Neural cell (in vitro differentiated cells): ENCODE measurements at regions not wholly inside any gene's neighbourhood (a gene's known extent, or its start where the extent isn't known, plus 50 kb on each side); places are given as distances from the start of the nearest gene placed in this dataset.

ENCODE experiments used
- H2AFZ ChIP-seq: fragments of 200-600, 300-800 bp; sonication (generic), shearing (Covaris generic); 2 replicates; pipeline ENCODE4 v1.6.0; 2014; ENCODE audit warnings: low read depth, mild to moderate bottlenecking, antibody characterized with exemption, low read length, moderate library complexity
- H3F3A ChIP-seq: fragments of 200-600 bp; shearing (Covaris generic); 2 replicates; pipeline ENCODE4 v1.6.1; 2016; ENCODE audit warnings: mild to moderate bottlenecking, moderate library complexity, mixed read lengths, antibody characterized with exemption, low read length; ENCODE audit not compliant: insufficient read depth, poor library complexity, severe bottlenecking
- H3K27ac ChIP-seq: fragments of 200-600, 300-800 bp; sonication (generic), shearing (Covaris generic); 2 replicates; pipeline ENCODE4 v1.5.1; 2014; ENCODE audit warnings: mild to moderate bottlenecking, low read length, moderate library complexity
- H3K27me3 ChIP-seq: fragments of 300-800, 200-600 bp; sonication (generic), shearing (Covaris generic); 2 replicates; pipeline ENCODE4 v1.6.0; 2014; ENCODE audit warnings: mild to moderate bottlenecking, low read depth, low read length, moderate library complexity; ENCODE audit not compliant: insufficient read depth
- H3K36me3 ChIP-seq: fragments of 300-800, 200-600 bp; sonication (generic), shearing (Covaris generic); 2 replicates; pipeline ENCODE4 v1.5.1; 2014; ENCODE audit warnings: mild to moderate bottlenecking, antibody characterized with exemption, low read length, moderate library complexity; ENCODE audit not compliant: insufficient read depth
- H3K4me2 ChIP-seq: fragments of 300-800, 200-600 bp; sonication (generic), shearing (Covaris generic); 2 replicates; pipeline ENCODE4 v1.6.0; 2014; ENCODE audit warnings: mild to moderate bottlenecking, low read length
- H3K4me3 ChIP-seq: fragments of 300-800, 200-600 bp; sonication (generic), shearing (Covaris generic); 2 replicates; pipeline ENCODE4 v1.5.1; 2014; ENCODE audit warnings: mild to moderate bottlenecking, low read length, moderate library complexity
- H3K79me2 ChIP-seq: fragments of 200-600 bp; shearing (Covaris generic); replicated peaks from 2 replicates; pipeline ENCODE4 v1.6.0; 2014; ENCODE audit warnings: mild to moderate bottlenecking, low read length, moderate library complexity; ENCODE audit not compliant: insufficient read depth
- H3K9ac ChIP-seq: fragments of 300-800, 200-600 bp; sonication (generic), shearing (Covaris generic); 2 replicates; pipeline ENCODE4 v1.6.1; 2016; ENCODE audit warnings: mild to moderate bottlenecking, low read length, mixed read lengths
- H3K9me2 ChIP-seq: fragments of 200-600 bp; shearing (Covaris generic); 2 replicates; pipeline ENCODE4 v1.6.1; 2016; ENCODE audit warnings: mild to moderate bottlenecking, low read length, mixed read lengths; ENCODE audit not compliant: insufficient read depth
- H3K9me3 ChIP-seq: fragments of 200-600, 300-800 bp; sonication (generic), shearing (Covaris generic); 2 replicates; pipeline ENCODE4 v1.6.1; 2016; ENCODE audit warnings: mild to moderate bottlenecking, mixed run types, low read length, moderate library complexity, mixed read lengths
- H4K20me1 ChIP-seq: fragments of 200-600 bp; shearing (Covaris generic); 2 replicates; pipeline ENCODE4 v1.6.1; 2016; ENCODE audit warnings: mild to moderate bottlenecking, mixed run types; ENCODE audit not compliant: insufficient read depth
- CTCF ChIP-seq: fragments of 450-650 bp; IDR thresholded peaks from 2 replicates; pipeline ENCODE4 v1.5.1; 2014; ENCODE audit warnings: antibody characterized with exemption, mild to moderate bottlenecking, moderate library complexity; ENCODE audit not compliant: poor library complexity, severe bottlenecking
- EP300 ChIP-seq: fragments of 450-650 bp; conservative IDR thresholded peaks from 2 replicates; pipeline ENCODE4 v1.6.1; 2014; ENCODE audit warnings: antibody characterized with exemption, mild to moderate bottlenecking, moderate library complexity; ENCODE audit not compliant: poor library complexity, severe bottlenecking
- EZH2 ChIP-seq: fragments of 200-600, 300-800 bp; shearing (Covaris generic), sonication (generic); IDR thresholded peaks from 2 replicates; pipeline ENCODE4 v1.6.1; 2014; ENCODE audit warnings: antibody characterized with exemption, low read length, borderline replicate concordance, mild to moderate bottlenecking; ENCODE audit not compliant: insufficient read depth, poor library complexity, severe bottlenecking
- MXI1 ChIP-seq: fragments of 450-650 bp; conservative IDR thresholded peaks from 2 replicates; pipeline ENCODE4 v1.6.1; 2014; ENCODE audit warnings: antibody characterized with exemption, mild to moderate bottlenecking; ENCODE audit not compliant: poor library complexity, severe bottlenecking
- POLR2AphosphoS5 ChIP-seq: IDR thresholded peaks from 2 replicates; pipeline ENCODE4 v1.6.1; 2012
- RAD21 ChIP-seq: fragments of 450-650 bp; conservative IDR thresholded peaks from 2 replicates; pipeline ENCODE4 v1.6.1; 2014; ENCODE audit warnings: antibody characterized with exemption, mild to moderate bottlenecking, moderate library complexity
- REST ChIP-seq: IDR thresholded peaks from 2 replicates; pipeline ENCODE4 v1.6.1; 2012; ENCODE audit warnings: borderline replicate concordance
- SMC3 ChIP-seq: fragments of 450-650 bp; conservative IDR thresholded peaks from 2 replicates; pipeline ENCODE4 v1.6.1; 2014; ENCODE audit warnings: antibody characterized with exemption, mild to moderate bottlenecking, moderate library complexity; ENCODE audit not compliant: poor library complexity
- TAF1 ChIP-seq: IDR thresholded peaks from 2 replicates; pipeline ENCODE4 v1.6.1; 2012; ENCODE audit warnings: low read depth

GRCh38 chr16:26651464-26651863 is 415.3 kb upstream of the C16orf82 start:
- Histone ChIP-seq H3K27me3 (no peaks in the 10 kb centered on the region), H3K9me2 (no peaks in the 10 kb centered on the region), H3K4me3 (no peak overlapping the region), H3F3A (no peaks in the 10 kb centered on the region), H3K9ac (no peak overlapping the region), H3K4me2 (no peak overlapping the region), H4K20me1 (no peaks in the 10 kb centered on the region), H2AFZ (no peak overlapping the region), H3K36me3 (no peaks in the 10 kb centered on the region), H3K27ac (no peak overlapping the region), H3K9me3 (peaks cover 3% of the 10 kb centered on the region), H3K79me2 (no peaks in the 10 kb centered on the region)
- no peak for TF ChIP-seq EP300
- TF ChIP-seq EZH2: no peak
- no peak for TF ChIP-seq CTCF
- TF ChIP-seq SMC3: no peak
- no peak for TF ChIP-seq POLR2AphosphoS5
- no peak for TF ChIP-seq TAF1
- no peak for TF ChIP-seq REST
- no peak for TF ChIP-seq MXI1
- TF ChIP-seq RAD21: no peak

- no peak overlapping the region for H3K27ac ChIP-seq
- no peak overlapping the region for H3K4me3 ChIP-seq
- peaks cover 3% of the 10 kb centered on the region for H3K9me3 ChIP-seq
- H3K27me3 ChIP-seq: no peaks in the 10 kb centered on the region
- no peaks in the 10 kb centered on the region for H3K36me3 ChIP-seq
- H3F3A ChIP-seq: no peaks in the 10 kb centered on the region
- no peaks in the 10 kb centered on the region for H3K9me2 ChIP-seq
- H2AFZ ChIP-seq: no peak overlapping the region
- H4K20me1 ChIP-seq: no peaks in the 10 kb centered on the region
- H3K79me2 ChIP-seq: no peaks in the 10 kb centered on the region
- no peak overlapping the region for H3K4me2 ChIP-seq
- TF ChIP-seq REST (no peak), EP300 (peak; percentile 84), POLR2AphosphoS5 (peak; percentile 92), RAD21 (peak; percentile 10)
- no peak overlapping the region for H3K9ac ChIP-seq
Measured at GRCh38 chr16:26651884-26652283, 414.8 kb upstream of the C16orf82 start.
